Suprapubic skin (tissue), 4 donors: ENCODE measurements at regions not wholly inside any gene's neighbourhood (a gene's known extent, or its start where the extent isn't known, plus 50 kb on each side); places are given as distances from the start of the nearest gene placed in this dataset.

Experiments
- DNase-seq, 2 donors: peaks; one replicate each; pipeline ENCODE4 v3.0.0-alpha.2; 2019; ENCODE audit warnings: low spot score in 2 of 2
- H3K27ac ChIP-seq: fragments of 200-600 bp; sonication (generic); one replicate; pipeline ENCODE4 v1.5.1; 2019
- H3K27me3 ChIP-seq: fragments of 200-600 bp; sonication (generic); one replicate; pipeline ENCODE4 v1.5.1; 2019
- H3K36me3 ChIP-seq: fragments of 200-600 bp; sonication (generic); one replicate; pipeline ENCODE4 v1.5.1; 2019
- H3K4me1 ChIP-seq: fragments of 200-600 bp; sonication (generic); one replicate; pipeline ENCODE4 v1.5.1; 2019
- H3K4me3 ChIP-seq: fragments of 200-600 bp; sonication (generic); one replicate; pipeline ENCODE4 v1.5.1; 2019; ENCODE audit warnings: mild to moderate bottlenecking
- H3K9me3 ChIP-seq: fragments of 200-600 bp; sonication (generic); one replicate; pipeline ENCODE4 v1.5.1; 2019
- EP300 ChIP-seq: sonication (generic); formaldehyde crosslinking; IDR thresholded peaks from one replicate; pipeline ENCODE4 v1.6.1; 2017; ENCODE audit warnings: antibody characterized with exemption
- POLR2A ChIP-seq, 2 donors: fragments of 450-650 bp; IDR thresholded peaks; one replicate each; pipeline ENCODE4 v1.6.1; 2017; ENCODE audit warnings: antibody characterized with exemption in 2 of 2, mild to moderate bottlenecking in 2 of 2, moderate library complexity in 2 of 2
- POLR2AphosphoS5 ChIP-seq, 3 donors: sonication (generic); formaldehyde crosslinking; IDR thresholded peaks; one replicate each; pipeline ENCODE4 v1.6.1; 2017; ENCODE audit warnings: antibody characterized with exemption in 3 of 3
- WGBS: methylation state at CpG from one replicate; pipeline ENCODE4 v1.1.5; 2018; 5-methylcytosine and 5-hydroxymethylcytosine counted together
- TF ChIP-seq, protein P1 (sequence below), 2 donors: fragments of 200-600 bp in 1 of 2; fragments of 450-650 bp in 1 of 2; sonication (generic) in 1 of 2; IDR thresholded peaks; one replicate each; pipeline ENCODE4 v1.5.1; 2016 to 2019; ENCODE audit warnings: antibody characterized with exemption in 2 of 2, mild to moderate bottlenecking in 1 of 2, moderate library complexity in 1 of 2

DNA sequence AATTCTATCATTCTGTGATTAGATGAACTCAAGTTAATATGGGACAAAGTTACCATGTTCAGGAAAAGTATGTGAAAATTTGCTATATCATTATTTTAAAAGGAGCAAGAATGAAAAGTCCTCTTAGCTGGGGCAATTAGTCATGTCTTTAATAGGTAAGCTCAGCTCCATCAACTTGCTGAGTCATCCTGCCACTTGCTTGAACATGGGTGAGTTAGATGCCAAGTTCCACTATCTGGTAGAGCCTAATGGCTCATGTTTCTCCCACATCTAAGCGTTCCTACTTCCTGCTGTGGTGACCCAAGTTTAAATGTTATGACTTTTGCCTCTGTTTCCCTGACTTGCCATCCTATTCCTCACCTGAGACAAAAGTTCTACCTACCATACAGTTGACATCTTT lies 276.8 kb downstream of the ZNF674 start:
- Histone ChIP-seq H3K27ac (no peak overlapping the region), H3K27me3 (no peaks in the 10 kb centered on the region), H3K9me3 (no peaks in the 10 kb centered on the region), H3K4me1 (no peaks in the 10 kb centered on the region), H3K4me3 (no peak overlapping the region), H3K36me3 (no peaks in the 10 kb centered on the region)
- no peak for DNase-seq
- TF ChIP-seq, protein P1, sequence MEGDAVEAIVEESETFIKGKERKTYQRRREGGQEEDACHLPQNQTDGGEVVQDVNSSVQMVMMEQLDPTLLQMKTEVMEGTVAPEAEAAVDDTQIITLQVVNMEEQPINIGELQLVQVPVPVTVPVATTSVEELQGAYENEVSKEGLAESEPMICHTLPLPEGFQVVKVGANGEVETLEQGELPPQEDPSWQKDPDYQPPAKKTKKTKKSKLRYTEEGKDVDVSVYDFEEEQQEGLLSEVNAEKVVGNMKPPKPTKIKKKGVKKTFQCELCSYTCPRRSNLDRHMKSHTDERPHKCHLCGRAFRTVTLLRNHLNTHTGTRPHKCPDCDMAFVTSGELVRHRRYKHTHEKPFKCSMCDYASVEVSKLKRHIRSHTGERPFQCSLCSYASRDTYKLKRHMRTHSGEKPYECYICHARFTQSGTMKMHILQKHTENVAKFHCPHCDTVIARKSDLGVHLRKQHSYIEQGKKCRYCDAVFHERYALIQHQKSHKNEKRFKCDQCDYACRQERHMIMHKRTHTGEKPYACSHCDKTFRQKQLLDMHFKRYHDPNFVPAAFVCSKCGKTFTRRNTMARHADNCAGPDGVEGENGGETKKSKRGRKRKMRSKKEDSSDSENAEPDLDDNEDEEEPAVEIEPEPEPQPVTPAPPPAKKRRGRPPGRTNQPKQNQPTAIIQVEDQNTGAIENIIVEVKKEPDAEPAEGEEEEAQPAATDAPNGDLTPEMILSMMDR (IDR thresholded peaks at IDR 0.05), result no peak
- TF ChIP-seq EP300 (no peak), POLR2A (IDR thresholded peaks at IDR 0.05) (no peak), POLR2AphosphoS5 (IDR thresholded peaks at IDR 0.05) (no peak)
- 35% methylated on average over 1 of the region's 1 CpG for WGBS

DNA sequence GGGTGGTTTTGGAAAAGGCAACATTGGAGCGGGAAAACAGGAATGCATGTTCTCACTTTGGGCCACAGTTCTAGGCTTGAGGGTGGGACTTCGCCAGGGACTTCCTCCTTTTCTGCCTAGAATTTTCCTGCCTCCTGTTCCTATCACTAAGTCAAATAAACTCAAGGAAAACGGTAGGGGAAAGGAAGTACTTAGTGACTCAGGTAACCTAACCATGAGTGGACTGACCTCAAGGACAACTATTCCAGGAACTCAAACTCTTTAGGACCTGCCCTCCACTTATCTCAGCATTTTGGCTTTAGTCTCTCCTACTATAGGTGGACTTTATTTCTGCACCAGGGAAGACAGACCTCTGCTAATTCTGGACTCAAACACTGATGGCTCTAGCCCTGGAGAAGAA lies 281.7 kb downstream of the ZNF674 start:
- no peak overlapping the region for H3K4me3 ChIP-seq
- H3K9me3 ChIP-seq, result no peaks in the 10 kb centered on the region
- 81% methylated on average over 3 of the region's 3 CpGs for WGBS
- no peak for TF ChIP-seq POLR2AphosphoS5 (IDR thresholded peaks at IDR 0.05)
- no peaks in the 10 kb centered on the region for H3K36me3 ChIP-seq
- H3K27me3 ChIP-seq, result no peaks in the 10 kb centered on the region
- H3K4me1 ChIP-seq, result no peaks in the 10 kb centered on the region
- no peak overlapping the region for H3K27ac ChIP-seq
- no peak for DNase-seq

DNA sequence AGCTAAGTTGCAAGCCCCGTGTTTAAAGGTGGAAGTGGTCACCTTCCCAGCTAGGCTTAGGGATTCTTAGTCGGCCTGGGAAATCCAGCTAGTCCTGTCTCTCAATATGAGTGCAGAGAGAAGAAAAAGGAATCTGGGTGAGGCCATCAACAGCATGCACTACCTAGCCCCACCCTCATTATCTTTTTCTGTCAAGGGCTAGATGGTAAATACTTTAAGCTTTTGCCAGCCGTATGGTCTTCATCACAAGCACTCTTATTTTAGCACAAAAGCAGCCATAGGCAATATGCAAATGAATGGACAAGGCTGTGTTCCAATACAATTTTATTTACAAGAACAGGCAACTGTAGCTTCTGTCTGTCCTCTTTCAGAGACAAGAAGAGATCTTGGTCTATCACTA lies 282.9 kb downstream of the ZNF674 start:
- no peaks in the 10 kb centered on the region for H3K4me1 ChIP-seq
- no peaks in the 10 kb centered on the region for H3K27me3 ChIP-seq
- no peaks in the 10 kb centered on the region for H3K9me3 ChIP-seq
- DNase-seq, result no peak
- no peak overlapping the region for H3K27ac ChIP-seq
- no peak for TF ChIP-seq EP300
- H3K4me3 ChIP-seq, result no peak overlapping the region
- H3K36me3 ChIP-seq, result no peaks in the 10 kb centered on the region
- WGBS, result 58% methylated on average over 3 of the region's 3 CpGs

DNA sequence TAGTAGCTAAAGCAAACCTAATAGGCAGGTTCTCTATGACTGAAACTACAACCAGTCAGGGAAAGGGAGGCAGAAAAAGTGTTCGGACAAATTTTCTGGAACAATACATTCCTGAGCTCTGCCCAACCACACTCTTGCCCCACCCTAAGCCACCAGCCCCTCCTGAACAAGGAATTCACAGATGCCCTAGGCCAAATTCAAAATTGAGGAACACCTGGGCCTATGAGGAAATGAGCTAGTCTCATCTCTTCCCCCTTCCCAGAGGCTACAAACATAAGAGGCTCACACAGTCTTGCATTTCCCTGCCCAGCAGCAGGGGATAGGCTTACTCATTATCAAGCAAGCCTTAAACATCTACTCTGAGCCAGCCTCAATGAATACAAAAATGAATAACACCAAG lies 284.7 kb downstream of the ZNF674 start:
- DNase-seq, result no peak
- no peaks in the 10 kb centered on the region for H3K4me1 ChIP-seq
- H3K27me3 ChIP-seq, result no peaks in the 10 kb centered on the region
- no peaks in the 10 kb centered on the region for H3K36me3 ChIP-seq
- no peak overlapping the region for H3K4me3 ChIP-seq
- 64% methylated on average over 1 of the region's 1 CpG for WGBS
- TF ChIP-seq POLR2AphosphoS5 (IDR thresholded peaks at IDR 0.05) (no peak), EP300 (no peak)
- H3K27ac ChIP-seq, result no peak overlapping the region
- no peaks in the 10 kb centered on the region for H3K9me3 ChIP-seq

DNA sequence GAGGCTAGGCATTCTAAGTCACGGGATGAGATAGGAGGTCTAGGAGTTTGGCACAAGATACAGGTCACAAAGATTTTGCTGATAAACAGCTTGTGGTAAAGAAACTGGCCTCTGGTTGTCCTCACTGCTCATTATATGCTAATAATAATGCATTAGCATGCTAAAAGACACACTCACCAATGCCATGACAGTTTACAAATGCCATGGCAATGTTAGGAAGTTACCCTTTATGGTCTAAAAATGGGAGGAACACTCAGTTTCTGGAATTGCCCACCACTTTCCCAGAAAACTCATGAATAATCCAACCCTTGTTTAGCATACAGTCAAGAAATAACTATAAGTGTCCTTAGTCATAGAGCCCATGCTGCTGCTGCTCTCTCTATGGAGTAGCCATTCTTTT lies 286.9 kb downstream of the ZNF674 start:
- WGBS, result 40% methylated on average over 1 of the region's 1 CpG
- H3K27ac ChIP-seq, result no peak overlapping the region
- H3K4me1 ChIP-seq, result no peaks in the 10 kb centered on the region
- TF ChIP-seq POLR2AphosphoS5 (IDR thresholded peaks at IDR 0.05) (no peak), POLR2A (IDR thresholded peaks at IDR 0.05) (no peak), EP300 (no peak)
- TF ChIP-seq, protein P1 (IDR thresholded peaks at IDR 0.05), result no peak
- H3K36me3 ChIP-seq, result no peaks in the 10 kb centered on the region
- no peaks in the 10 kb centered on the region for H3K9me3 ChIP-seq
- H3K27me3 ChIP-seq, result no peaks in the 10 kb centered on the region
- no peak for DNase-seq
- H3K4me3 ChIP-seq, result no peak overlapping the region

DNA sequence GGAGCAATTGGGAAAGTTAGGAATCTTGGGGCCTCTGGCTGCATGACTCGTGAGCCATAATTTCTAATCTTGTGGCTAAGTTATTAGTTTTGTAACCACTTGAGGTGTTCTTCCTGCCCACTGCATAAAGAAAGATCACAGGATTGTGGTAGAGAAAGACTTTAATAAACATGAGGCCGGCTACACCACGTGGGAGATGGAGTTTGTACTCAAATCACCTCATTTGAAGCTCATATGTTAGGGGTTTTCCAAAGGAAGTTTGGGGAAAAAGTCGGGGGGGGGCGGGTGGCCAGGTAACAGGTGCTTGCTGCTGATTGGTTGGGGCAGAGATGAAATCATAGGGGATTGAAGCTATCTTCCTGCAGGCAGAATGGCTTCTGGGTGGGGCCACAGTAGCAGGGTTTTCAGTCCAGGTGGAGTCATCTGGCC lies 287.8 kb downstream of the ZNF674 start:
- TF ChIP-seq POLR2A (IDR thresholded peaks at IDR 0.05) (no peak), POLR2AphosphoS5 (IDR thresholded peaks at IDR 0.05) (no peak), EP300 (no peak)
- TF ChIP-seq, protein P1 (IDR thresholded peaks at IDR 0.05), result no peak
- H3K4me3 ChIP-seq, result no peak overlapping the region

DNA sequence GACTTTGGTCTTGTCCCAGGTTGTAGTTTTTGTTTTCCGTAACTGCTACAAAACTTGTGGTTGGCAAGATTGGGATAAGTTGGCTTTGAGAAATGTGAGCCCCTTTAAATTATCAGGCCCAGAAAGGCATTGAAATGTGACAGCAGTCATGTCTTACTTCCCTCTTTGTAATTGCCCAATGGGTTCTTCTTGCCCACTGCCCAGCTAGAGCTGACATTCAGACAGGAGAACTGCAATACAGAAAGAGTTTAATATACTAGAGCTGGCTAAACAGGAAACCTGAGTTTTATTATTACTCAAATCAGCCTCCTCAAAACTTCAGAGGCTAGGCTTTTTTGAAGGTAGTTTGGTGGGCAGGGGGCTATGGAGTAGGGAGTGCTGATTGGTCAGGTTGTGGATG lies 288.3 kb downstream of the ZNF674 start:
- no peak for DNase-seq
- no peaks in the 10 kb centered on the region for H3K4me1 ChIP-seq
- no peaks in the 10 kb centered on the region for H3K36me3 ChIP-seq
- WGBS, result 100% methylated on average over 1 of the region's 1 CpG
- TF ChIP-seq EP300 (no peak), POLR2AphosphoS5 (IDR thresholded peaks at IDR 0.05) (no peak), POLR2A (IDR thresholded peaks at IDR 0.05) (no peak)
- TF ChIP-seq, protein P1 (IDR thresholded peaks at IDR 0.05), result no peak
- H3K27ac ChIP-seq, result no peak overlapping the region
- H3K9me3 ChIP-seq, result no peaks in the 10 kb centered on the region
- H3K4me3 ChIP-seq, result no peak overlapping the region
- no peaks in the 10 kb centered on the region for H3K27me3 ChIP-seq

More for the DNA sequence above, 287.8 kb downstream of the ZNF674 start:
- Histone ChIP-seq H3K4me1 (no peaks in the 10 kb centered on the region), H3K27me3 (no peaks in the 10 kb centered on the region), H3K27ac (no peak overlapping the region), H3K36me3 (no peaks in the 10 kb centered on the region), H3K9me3 (no peaks in the 10 kb centered on the region)
- no peak for DNase-seq
- 57% methylated on average over 5 of the region's 5 CpGs for WGBS
